ENCODE measurements at regions not wholly inside any gene's neighbourhood (a gene's known extent, or its start where the extent isn't known, plus 50 kb on each side); places are given as distances from the start of the nearest gene placed in this dataset.

DNA sequence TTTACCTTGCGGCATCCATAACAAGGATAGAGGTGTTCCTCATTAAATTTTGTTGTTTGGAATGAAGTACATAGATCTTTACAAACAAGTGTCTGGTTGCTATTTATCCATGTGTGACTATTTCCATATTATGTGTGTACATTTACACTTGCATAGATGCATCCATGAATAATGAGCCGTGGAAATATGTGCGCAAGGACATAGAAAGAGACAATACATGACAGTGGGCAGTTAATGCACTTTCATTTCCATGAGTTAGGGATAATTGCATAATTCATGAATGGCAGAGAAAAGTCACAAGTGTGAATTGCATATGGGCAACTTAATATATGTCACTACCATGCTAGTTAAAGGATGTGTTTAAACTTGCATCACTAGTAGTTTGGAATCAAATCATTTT, 338.2 kb upstream of the PITX2 start:
- Histone ChIP-seq H3K9me3 (no peaks in the 10 kb centered on the region), H3K4me3 (no peak overlapping the region), H3K4me2 (no peak overlapping the region), H3K4me1 (no peaks in the 10 kb centered on the region), H3K27ac (no peak overlapping the region)
- ATAC-seq (no peak), FAIRE-seq (no peak), DNase-seq (ENCODE audit: low read depth in 1 of 2, low spot score in 1 of 2) (no peak)
- ChIA-PET CTCF (no interaction called here), POLR2A (no interaction called here)
- 62% methylated on average over 3 of the region's 3 CpGs for WGBS (ENCODE audit: missing lambda C conversion rate)
- TF ChIP-seq FOSL2 (IDR thresholded peaks at IDR 0.05) (no peak), FOSL2 (CRISPR knock-in tag; IDR thresholded peaks at IDR 0.05) (no peak), RFX5 (IDR thresholded peaks at IDR 0.05) (no peak), NPAS2 (CRISPR knock-in tag; IDR thresholded peaks at IDR 0.05; ENCODE audit: borderline replicate concordance) (no peak), TFCP2L1 (CRISPR knock-in tag; IDR thresholded peaks at IDR 0.05) (no peak), CEBPB (IDR thresholded peaks at IDR 0.05) (no peak), CTCF (IDR thresholded peaks at IDR 0.05) (no peak), SMC3 (IDR thresholded peaks at IDR 0.05) (no peak), ZSCAN20 (CRISPR knock-in tag; IDR thresholded peaks at IDR 0.05) (no peak), CHD4 (IDR thresholded peaks at IDR 0.05; ENCODE audit: borderline replicate concordance) (no peak), FOSB (CRISPR knock-in tag; IDR thresholded peaks at IDR 0.05) (no peak), REST (IDR thresholded peaks at IDR 0.05) (no peak), MYC (IDR thresholded peaks at IDR 0.05; ENCODE audit: borderline replicate concordance, low read length) (no peak), ZC3H11A (IDR thresholded peaks at IDR 0.05) (no peak)
- TF ChIP-seq, protein P1, sequence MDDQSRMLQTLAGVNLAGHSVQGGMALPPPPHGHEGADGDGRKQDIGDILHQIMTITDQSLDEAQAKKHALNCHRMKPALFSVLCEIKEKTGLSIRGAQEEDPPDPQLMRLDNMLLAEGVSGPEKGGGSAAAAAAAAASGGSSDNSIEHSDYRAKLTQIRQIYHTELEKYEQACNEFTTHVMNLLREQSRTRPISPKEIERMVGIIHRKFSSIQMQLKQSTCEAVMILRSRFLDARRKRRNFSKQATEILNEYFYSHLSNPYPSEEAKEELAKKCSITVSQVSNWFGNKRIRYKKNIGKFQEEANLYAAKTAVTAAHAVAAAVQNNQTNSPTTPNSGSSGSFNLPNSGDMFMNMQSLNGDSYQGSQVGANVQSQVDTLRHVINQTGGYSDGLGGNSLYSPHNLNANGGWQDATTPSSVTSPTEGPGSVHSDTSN (IDR thresholded peaks at IDR 0.05), result no peak
- TF ChIP-seq, protein P2, sequence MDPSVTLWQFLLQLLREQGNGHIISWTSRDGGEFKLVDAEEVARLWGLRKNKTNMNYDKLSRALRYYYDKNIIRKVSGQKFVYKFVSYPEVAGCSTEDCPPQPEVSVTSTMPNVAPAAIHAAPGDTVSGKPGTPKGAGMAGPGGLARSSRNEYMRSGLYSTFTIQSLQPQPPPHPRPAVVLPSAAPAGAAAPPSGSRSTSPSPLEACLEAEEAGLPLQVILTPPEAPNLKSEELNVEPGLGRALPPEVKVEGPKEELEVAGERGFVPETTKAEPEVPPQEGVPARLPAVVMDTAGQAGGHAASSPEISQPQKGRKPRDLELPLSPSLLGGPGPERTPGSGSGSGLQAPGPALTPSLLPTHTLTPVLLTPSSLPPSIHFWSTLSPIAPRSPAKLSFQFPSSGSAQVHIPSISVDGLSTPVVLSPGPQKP (IDR thresholded peaks at IDR 0.05; ENCODE audit: low read depth, low read length), result no peak
- TF ChIP-seq, protein P3, sequence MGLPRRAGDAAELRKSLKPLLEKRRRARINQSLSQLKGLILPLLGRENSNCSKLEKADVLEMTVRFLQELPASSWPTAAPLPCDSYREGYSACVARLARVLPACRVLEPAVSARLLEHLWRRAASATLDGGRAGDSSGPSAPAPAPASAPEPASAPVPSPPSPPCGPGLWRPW (IDR thresholded peaks at IDR 0.05), result no peak

- no peak overlapping the region for H3K4me2 ChIP-seq
- ATAC-seq (no peak), FAIRE-seq (no peak), DNase-seq (ENCODE audit: low read depth in 1 of 2, low spot score in 1 of 2) (no peak)
- WGBS (ENCODE audit: missing lambda C conversion rate), result 53% methylated on average over 3 of the region's 3 CpGs
- no peak for TF ChIP-seq NFE2L2 (conservative IDR thresholded peaks at IDR 0.05; ENCODE audit: low read length)
- no peak for TF ChIP-seq FOSB (CRISPR knock-in tag; IDR thresholded peaks at IDR 0.05)
- TF ChIP-seq ZSCAN20 (CRISPR knock-in tag; IDR thresholded peaks at IDR 0.05), result no peak
- TF ChIP-seq SMC3 (IDR thresholded peaks at IDR 0.05), result no peak
- no peak for TF ChIP-seq NR3C1 (IDR thresholded peaks at IDR 0.05)
- no peak for TF ChIP-seq KDM1A (IDR thresholded peaks at IDR 0.05; ENCODE audit: low read depth)
- ChIA-PET CTCF (no interaction called here), POLR2A (no interaction called here)
- no peaks in the 10 kb centered on the region for H3K9me3 ChIP-seq
- no peaks in the 10 kb centered on the region for H3K4me1 ChIP-seq
- no peak overlapping the region for H3K27ac ChIP-seq
- H3K4me3 ChIP-seq, result no peak overlapping the region
Observed at GRCh38 chr4:110962616-110963015, 339.7 kb upstream of the PITX2 start.
